GM12875 (cell line): ENCODE measurements at regions not wholly inside any gene's neighbourhood (a gene's known extent, or its start where the extent isn't known, plus 50 kb on each side); places are given as distances from the start of the nearest gene placed in this dataset.
"Not testable (repeated sequence)": the region's sequence is repeated elsewhere in the genome, so short reads cannot be mapped to it uniquely, and the experiment has no call there.

Experiments used
- H3K4me3 ChIP-seq: one replicate; pipeline ENCODE4 v1.5.1; 2011; ENCODE audit warnings: low read depth, low read length, control low read depth
- TF ChIP-seq, protein P1 (sequence below): IDR thresholded peaks from 2 replicates; pipeline ENCODE4 v1.5.1; 2011; ENCODE audit warnings: low read depth, mild to moderate bottlenecking, control low read depth, inconsistent platforms, low read length, moderate library complexity, borderline replicate concordance; ENCODE audit not compliant: insufficient read depth

DNA sequence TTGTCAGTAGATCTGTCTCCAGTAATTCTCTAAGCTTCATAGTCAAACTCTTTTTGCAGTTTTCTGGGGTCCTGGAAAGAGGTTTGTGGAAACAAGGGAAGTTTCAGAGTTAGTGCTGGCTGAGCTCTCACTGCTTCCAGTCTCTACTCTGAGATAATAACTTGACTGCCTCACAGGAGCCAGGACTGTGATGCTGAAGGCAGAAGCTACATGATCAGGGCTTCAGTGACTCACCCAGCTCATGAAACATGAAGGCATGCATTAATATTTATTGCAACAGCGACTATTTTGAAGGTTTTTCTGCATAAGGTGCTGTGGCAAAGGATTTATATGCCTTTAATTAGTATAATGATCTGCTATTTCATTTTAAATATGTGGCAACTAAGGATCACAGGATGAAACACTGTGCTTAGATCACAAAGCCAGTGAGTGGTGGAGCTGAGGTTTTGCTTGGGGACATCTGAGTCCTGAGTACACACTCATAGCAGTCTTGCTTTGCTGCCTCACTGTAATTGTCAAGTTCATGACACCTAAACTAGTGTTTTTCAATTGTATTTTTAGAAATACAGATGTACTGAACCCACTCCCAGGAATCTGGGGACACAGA lies 448.4 kb upstream of the GCFC2 start:
- no peak overlapping the region for H3K4me3 ChIP-seq

DNA sequence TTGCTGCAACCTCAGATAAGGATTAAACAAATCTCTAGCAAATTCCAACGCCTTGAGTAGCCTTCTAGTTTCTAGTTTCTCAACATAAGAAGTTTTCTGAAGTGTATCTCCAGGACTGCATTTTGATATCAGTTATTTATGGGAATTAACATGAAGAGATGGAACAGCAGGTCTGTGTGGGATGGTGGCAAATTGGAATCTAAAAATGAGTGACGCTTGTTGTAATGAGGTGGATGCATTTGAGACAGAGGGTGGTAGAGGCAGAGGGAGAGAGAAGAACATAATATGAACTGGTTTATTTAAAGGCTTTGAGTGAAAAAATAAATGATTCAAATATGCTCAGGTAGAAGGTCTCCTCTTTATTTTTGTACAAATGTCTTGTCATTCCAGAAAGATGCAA lies 446.8 kb upstream of the GCFC2 start:
- H3K4me3 ChIP-seq = no peak overlapping the region
- TF ChIP-seq, protein P1, sequence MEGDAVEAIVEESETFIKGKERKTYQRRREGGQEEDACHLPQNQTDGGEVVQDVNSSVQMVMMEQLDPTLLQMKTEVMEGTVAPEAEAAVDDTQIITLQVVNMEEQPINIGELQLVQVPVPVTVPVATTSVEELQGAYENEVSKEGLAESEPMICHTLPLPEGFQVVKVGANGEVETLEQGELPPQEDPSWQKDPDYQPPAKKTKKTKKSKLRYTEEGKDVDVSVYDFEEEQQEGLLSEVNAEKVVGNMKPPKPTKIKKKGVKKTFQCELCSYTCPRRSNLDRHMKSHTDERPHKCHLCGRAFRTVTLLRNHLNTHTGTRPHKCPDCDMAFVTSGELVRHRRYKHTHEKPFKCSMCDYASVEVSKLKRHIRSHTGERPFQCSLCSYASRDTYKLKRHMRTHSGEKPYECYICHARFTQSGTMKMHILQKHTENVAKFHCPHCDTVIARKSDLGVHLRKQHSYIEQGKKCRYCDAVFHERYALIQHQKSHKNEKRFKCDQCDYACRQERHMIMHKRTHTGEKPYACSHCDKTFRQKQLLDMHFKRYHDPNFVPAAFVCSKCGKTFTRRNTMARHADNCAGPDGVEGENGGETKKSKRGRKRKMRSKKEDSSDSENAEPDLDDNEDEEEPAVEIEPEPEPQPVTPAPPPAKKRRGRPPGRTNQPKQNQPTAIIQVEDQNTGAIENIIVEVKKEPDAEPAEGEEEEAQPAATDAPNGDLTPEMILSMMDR = no peak

More for the DNA sequence above, 448.4 kb upstream of the GCFC2 start:
- TF ChIP-seq, protein P1 = no peak

DNA sequence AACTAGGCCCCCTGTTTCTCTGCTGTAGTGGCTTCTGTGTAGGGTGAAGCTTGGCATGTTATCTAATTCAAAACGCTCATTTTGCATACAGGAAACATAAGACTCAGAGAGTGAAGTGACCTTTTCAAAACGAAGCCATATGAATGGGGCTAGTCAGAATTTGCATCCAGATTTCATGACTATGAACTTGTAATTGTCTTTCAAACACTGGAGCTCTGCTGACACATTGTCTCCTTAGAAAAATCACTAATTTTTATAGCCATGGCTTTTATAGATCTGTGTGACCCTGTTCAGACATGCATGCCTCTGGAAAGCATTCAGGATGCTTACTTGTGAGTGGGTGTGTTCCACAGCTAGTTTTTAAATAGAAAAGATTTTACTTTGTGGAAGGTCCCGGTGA lies 444.3 kb upstream of the GCFC2 start:
- H3K4me3 ChIP-seq = no peak overlapping the region
- TF ChIP-seq, protein P1 = no peak

DNA sequence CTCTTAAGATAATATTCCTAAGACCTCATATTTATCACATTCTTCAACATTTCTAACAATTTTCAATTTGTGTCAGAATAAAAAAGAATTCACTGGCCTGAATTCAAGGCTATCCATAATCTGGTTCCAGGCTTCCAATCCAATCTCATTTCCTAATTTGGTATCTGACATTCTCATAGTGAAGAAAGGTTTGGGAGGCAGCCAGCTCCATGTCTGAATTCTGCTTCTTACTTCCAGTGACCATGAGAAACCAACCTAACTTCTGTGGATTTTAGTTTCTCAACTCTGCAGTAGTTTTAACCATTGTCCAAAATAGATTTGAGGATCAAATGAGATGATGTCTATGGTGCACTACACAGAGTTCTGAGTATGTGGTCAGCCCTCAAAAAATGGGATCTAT lies 439.1 kb upstream of the GCFC2 start:
- TF ChIP-seq, protein P1 = no peak
- H3K4me3 ChIP-seq = no peak overlapping the region

DNA sequence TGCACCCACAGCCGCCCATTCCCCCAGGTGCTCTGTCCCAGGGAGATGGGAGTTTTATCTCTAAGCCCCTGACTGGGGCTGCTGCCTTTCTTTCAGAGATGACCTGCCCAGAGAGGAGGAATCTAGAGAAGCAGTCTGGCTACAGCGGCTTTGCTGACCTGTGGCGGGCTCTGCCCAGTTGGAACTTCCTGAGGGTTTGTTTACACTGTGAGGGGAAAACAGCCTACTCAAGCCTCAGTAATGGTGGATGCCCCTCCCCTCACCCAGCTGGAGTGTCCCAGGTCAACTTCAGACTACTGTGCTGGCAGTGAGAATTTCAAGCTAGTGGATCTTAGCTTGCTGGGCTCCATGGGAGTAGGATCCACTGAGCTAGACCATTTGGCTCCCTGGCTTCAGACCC lies 428.6 kb upstream of the GCFC2 start:
- H3K4me3 ChIP-seq = not testable (repeated sequence)

DNA sequence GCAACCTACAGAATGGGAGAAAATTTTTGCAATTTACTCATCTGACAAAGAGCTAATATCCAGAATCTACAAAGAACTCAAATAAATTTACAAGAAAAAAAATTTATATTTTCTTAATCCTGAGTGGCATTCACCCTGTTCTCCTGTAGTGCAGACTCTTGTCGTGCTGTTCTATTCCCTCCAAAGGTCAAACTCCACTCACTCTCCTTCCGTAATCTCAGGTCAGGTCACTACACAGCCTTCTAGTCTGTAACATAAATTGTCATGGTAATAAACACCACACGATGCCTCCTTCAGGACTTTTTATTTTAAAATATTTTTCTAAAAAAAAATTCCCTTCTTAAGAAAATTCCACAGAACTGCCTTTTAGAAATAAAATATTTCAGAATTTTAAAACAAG lies 417.9 kb upstream of the GCFC2 start:
- H3K4me3 ChIP-seq = no peak overlapping the region
- TF ChIP-seq, protein P1 = no peak

DNA sequence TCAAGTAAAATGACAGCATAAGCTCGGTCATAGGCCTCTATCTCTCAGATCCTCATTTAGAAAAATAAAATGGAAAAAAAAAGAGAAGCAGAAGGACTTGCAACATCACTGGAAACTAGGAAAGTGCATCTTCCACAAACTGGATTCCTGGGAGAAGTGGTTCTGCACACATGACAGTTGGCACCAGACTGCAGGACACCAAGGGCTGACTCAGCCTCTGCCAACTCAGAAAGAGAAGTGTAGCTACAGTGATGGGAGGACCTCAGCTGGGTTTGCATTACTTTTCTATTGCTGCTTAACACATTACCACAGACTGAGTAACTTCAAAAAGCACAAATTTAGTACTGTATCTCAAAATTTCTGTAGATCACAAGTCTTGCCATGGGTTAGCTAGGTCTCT lies 409.5 kb upstream of the GCFC2 start:
- H3K4me3 ChIP-seq = no peak overlapping the region
- TF ChIP-seq, protein P1 = no peak

DNA sequence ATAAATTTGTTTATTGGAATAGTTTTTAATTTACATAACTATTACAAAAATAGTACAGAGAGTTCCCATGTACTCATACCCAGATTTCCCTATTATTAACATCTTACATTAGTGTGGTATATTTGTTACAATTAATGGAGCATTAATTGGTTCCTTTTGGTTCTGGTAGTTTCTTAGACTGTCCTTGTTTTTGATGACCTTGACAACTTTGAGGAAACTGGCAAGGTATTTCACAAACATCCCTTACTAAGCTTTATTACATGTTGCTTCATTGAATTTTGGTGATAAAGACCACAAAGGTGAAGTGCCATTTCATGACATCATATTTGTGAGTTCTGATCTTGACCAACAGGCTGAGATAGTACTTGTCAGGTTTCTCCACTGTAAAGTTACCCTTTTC lies 379.0 kb upstream of the GCFC2 start:
- TF ChIP-seq, protein P1 = no peak
- no peak overlapping the region for H3K4me3 ChIP-seq
